Left ventricle myocardium inferior (tissue), 1 donor: ENCODE measurements at regions not wholly inside any gene's neighbourhood (a gene's known extent, or its start where the extent isn't known, plus 50 kb on each side); places are given as distances from the start of the nearest gene placed in this dataset.
A peak's percentile ranks its signal among the peaks of the same experiment; 100 is the strongest.

Experiments
- DNase-seq: peaks from one replicate; pipeline ENCODE4 v3.0.0-alpha.2; 2020
- H3K27ac ChIP-seq: fragments of 200-600 bp; replicated peaks from 2 replicates; pipeline ENCODE4 v1.8.0; 2021
- H3K27me3 ChIP-seq: fragments of 200-600 bp; 2 replicates; pipeline ENCODE4 v1.8.0; 2021; ENCODE audit warnings: low read depth
- H3K36me3 ChIP-seq: fragments of 200-600 bp; 2 replicates; pipeline ENCODE4 v1.8.0; 2021
- H3K4me1 ChIP-seq: fragments of 200-600 bp; 2 replicates; pipeline ENCODE4 v1.8.0; 2021
- H3K4me3 ChIP-seq: fragments of 200-600 bp; 2 replicates; pipeline ENCODE4 v1.8.0; 2021; ENCODE audit warnings: mild to moderate bottlenecking, moderate library complexity
- H3K9me3 ChIP-seq: fragments of 200-600 bp; replicated peaks from 2 replicates; pipeline ENCODE4 v1.8.0; 2021
- intact Hi-C: fragments of 100-400 bp; cut with micrococcal nuclease; formaldehyde crosslinking; loops from one replicate; pipeline ENCODE4 v1.11.0; 2022
- TF ChIP-seq, protein P1 (sequence below): fragments of 200-600 bp; IDR thresholded peaks from 2 replicates; pipeline ENCODE4 v1.8.0; 2021; ENCODE audit warnings: antibody characterized with exemption, mild to moderate bottlenecking, borderline replicate concordance
- donor health status: DM: no; HTN: yes; CAD: no; lungs with severe emphysema.

DNA sequence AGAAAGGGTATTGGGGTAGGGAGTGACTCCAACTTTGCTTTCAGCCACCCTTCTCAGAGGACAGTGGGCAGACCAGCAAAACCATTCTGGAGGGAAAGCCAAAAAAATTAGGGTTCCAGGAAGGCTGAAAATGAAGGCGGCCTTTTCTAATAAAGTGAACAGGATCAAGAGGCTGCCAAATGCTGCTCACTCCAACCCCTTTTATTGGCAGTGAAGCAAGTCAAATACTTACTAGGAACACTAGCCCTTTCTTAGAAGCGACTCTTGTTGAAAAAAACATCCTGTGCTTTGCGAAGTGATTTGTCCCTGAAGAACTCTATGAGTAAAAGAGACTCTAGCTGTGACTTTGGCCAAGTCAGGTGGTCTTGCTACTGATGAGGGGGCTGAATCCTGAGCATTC, 83.6 kb upstream of the CYP1B1 start:
- peaks cover 8% of the 10 kb centered on the region for H3K27me3 ChIP-seq
- peak overlapping the region; percentile 78 for H3K27ac ChIP-seq
- TF ChIP-seq, protein P1, sequence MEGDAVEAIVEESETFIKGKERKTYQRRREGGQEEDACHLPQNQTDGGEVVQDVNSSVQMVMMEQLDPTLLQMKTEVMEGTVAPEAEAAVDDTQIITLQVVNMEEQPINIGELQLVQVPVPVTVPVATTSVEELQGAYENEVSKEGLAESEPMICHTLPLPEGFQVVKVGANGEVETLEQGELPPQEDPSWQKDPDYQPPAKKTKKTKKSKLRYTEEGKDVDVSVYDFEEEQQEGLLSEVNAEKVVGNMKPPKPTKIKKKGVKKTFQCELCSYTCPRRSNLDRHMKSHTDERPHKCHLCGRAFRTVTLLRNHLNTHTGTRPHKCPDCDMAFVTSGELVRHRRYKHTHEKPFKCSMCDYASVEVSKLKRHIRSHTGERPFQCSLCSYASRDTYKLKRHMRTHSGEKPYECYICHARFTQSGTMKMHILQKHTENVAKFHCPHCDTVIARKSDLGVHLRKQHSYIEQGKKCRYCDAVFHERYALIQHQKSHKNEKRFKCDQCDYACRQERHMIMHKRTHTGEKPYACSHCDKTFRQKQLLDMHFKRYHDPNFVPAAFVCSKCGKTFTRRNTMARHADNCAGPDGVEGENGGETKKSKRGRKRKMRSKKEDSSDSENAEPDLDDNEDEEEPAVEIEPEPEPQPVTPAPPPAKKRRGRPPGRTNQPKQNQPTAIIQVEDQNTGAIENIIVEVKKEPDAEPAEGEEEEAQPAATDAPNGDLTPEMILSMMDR: no peak
- H3K36me3 ChIP-seq: no peaks in the 10 kb centered on the region
- no peak for DNase-seq
- no peaks in the 10 kb centered on the region for H3K9me3 ChIP-seq
- H3K4me1 ChIP-seq: peaks cover 17% of the 10 kb centered on the region
- intact Hi-C loops: no loop called here
- H3K4me3 ChIP-seq: no peak overlapping the region

DNA sequence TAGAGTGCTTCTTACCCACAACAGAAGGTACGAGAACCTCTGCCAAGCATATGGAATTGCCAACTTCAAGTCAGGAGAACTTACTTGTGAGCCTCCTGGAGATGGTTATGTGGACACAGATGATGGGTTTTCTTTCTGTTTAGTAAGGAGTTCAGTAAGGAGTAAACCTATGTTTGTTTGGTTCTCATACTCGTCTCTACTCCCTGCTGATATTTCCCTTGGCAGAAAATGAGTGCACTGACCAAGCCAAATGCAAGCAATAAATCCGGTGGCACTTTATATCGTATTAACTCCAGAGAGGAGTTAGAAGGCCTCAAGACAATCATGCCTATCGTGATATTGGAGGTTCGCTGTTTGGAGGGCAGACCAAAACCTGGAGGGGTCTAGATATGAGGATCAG, 83.2 kb upstream of the CYP1B1 start:
- DNase-seq: no peak
- TF ChIP-seq, protein P1: no peak
- Histone ChIP-seq H3K4me3 (no peak overlapping the region), H3K9me3 (no peaks in the 10 kb centered on the region), H3K27ac (peak overlapping the region; percentile 78), H3K27me3 (peaks cover 10% of the 10 kb centered on the region), H3K36me3 (no peaks in the 10 kb centered on the region), H3K4me1 (peaks cover 20% of the 10 kb centered on the region)
- intact Hi-C loops: no loop called here

DNA sequence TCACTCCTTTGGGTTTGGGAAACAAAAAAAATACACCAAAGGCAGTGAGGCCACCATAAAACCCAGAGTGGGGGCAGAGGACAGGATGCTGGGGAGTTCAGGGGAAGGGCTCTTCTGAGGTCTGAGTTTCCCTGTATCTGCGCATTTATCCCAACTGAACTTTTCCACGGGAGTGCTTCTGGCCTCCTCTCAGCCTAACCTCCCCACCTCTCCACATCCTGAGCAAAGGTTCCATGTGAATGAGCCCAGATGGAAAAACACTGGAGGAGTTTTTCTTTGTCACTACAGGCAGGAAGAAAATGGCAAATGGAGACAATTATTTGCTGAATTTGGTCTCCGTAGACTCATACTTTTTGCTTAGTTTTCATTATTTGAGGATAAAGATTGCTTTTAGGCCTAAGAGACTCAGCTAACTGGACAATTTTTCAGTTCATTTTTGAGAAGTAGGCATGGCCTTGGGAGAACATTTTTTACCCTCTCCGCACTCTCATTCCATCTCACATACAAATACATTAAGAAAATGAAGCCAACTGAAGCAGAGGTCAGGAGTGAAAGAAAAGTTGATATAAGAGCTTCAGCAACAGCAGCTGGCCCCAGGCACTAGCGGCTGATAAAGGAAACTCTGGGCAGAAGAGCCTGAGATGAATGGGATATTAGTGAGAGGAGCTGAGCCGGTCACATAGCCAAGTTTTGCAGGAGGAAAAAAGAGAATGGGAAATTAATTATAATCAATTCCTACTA, 82.6 kb upstream of the CYP1B1 start:
- Histone ChIP-seq H3K27ac (peak overlapping the region; percentile 78), H3K4me1 (peaks cover 20% of the 10 kb centered on the region), H3K4me3 (no peak overlapping the region), H3K9me3 (no peaks in the 10 kb centered on the region), H3K27me3 (peaks cover 10% of the 10 kb centered on the region), H3K36me3 (no peaks in the 10 kb centered on the region)
- no peak for DNase-seq
- intact Hi-C loops: no loop called here
- TF ChIP-seq, protein P1: no peak

DNA sequence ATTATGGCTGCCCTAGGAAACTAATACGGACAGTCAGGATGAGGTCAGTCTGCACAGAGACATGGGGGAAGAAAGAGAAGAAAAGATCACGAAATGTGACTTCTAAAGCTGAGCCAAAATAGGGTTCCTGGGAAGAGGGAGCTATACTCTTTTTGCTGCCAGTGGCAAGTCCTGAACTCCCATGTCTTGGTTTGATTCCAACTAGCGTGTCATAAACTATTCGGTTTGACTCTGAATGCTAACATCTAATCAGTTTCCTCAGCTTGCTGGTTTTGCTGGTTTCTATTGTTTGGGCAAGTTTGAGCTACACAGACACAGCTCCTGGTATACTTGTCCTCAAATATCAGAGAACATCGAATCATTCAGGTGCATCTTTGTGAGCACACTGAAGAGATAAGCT, 80.5 kb upstream of the CYP1B1 start:
- Histone ChIP-seq H3K4me1 (peaks cover 20% of the 10 kb centered on the region), H3K36me3 (no peaks in the 10 kb centered on the region), H3K27me3 (peaks cover 10% of the 10 kb centered on the region), H3K4me3 (no peak overlapping the region), H3K9me3 (no peaks in the 10 kb centered on the region), H3K27ac (peak overlapping the region; percentile 9)
- DNase-seq: no peak
- intact Hi-C loops: no loop called here
- TF ChIP-seq, protein P1: no peak

DNA sequence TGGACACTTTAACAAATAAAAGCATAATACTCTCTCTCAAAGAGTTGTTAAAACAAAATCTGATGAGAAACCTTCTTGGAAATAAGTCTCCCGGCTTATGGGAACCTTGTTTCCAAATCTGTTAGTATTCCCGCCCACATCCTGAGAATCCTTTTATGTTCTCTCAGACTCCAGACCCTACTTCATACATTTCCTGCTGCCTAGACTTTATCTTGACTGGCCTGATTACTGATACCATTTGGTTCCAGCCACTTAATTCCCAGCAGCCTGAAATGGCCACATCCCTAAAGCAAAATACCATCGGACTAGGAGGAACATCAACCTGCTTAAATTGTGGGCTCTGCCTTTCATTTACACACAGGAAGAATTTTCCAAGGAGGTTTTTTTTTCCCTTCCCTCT, 79.1 kb upstream of the CYP1B1 start:
- Histone ChIP-seq H3K27ac (peak overlapping the region; percentile 31), H3K4me3 (no peak overlapping the region), H3K4me1 (peaks cover 15% of the 10 kb centered on the region), H3K36me3 (no peaks in the 10 kb centered on the region), H3K27me3 (peaks cover 10% of the 10 kb centered on the region), H3K9me3 (no peaks in the 10 kb centered on the region)
- DNase-seq: no peak
- intact Hi-C loops: no loop called here
- TF ChIP-seq, protein P1: no peak
